ENCODE measurements at regions not wholly inside any gene's neighbourhood (a gene's known extent, or its start where the extent isn't known, plus 50 kb on each side); places are given as distances from the start of the nearest gene placed in this dataset.

- DNase-seq = no peak
- Histone ChIP-seq H3K9me3 (ENCODE audit: severe bottlenecking) (no peaks in the 10 kb centered on the region), H3K36me3 (no peaks in the 10 kb centered on the region), H3K4me3 (ENCODE audit: low read depth, low read length) (no peak overlapping the region), H3K27ac (no peak overlapping the region), H3K27me3 (ENCODE audit: insufficient read depth, low read depth, severe bottlenecking) (no peaks in the 10 kb centered on the region)
- TF ChIP-seq CTCF (IDR thresholded peaks at IDR 0.05; ENCODE audit: low read depth, low read length) = no peak
Observed at GRCh38 chr4:11564021-11564420, 135.3 kb upstream of the HS3ST1 start.

GRCh38 chr4:11549525-11549924, 120.8 kb upstream of the HS3ST1 start:
- no peak for TF ChIP-seq CTCF (IDR thresholded peaks at IDR 0.05; ENCODE audit: low read depth, low read length)
- Histone ChIP-seq H3K36me3 (no peaks in the 10 kb centered on the region), H3K27ac (no peak overlapping the region), H3K27me3 (ENCODE audit: insufficient read depth, low read depth, severe bottlenecking) (no peaks in the 10 kb centered on the region), H3K4me3 (ENCODE audit: low read depth, low read length) (no peak overlapping the region), H3K9me3 (ENCODE audit: severe bottlenecking) (no peaks in the 10 kb centered on the region)
- no peak for DNase-seq

GRCh38 chr4:11548597-11549082, 119.9 kb upstream of the HS3ST1 start:
- Histone ChIP-seq H3K4me3 (ENCODE audit: low read depth, low read length) (no peak overlapping the region), H3K27me3 (ENCODE audit: insufficient read depth, low read depth, severe bottlenecking) (no peaks in the 10 kb centered on the region), H3K36me3 (no peaks in the 10 kb centered on the region), H3K27ac (no peak overlapping the region), H3K9me3 (ENCODE audit: severe bottlenecking) (no peaks in the 10 kb centered on the region)
- no peak for TF ChIP-seq CTCF (IDR thresholded peaks at IDR 0.05; ENCODE audit: low read depth, low read length)
- DNase-seq = no peak

- no peak for DNase-seq
- no peak for TF ChIP-seq CTCF (IDR thresholded peaks at IDR 0.05; ENCODE audit: low read depth, low read length)
- H3K36me3 ChIP-seq = no peaks in the 10 kb centered on the region
- H3K27ac ChIP-seq = no peak overlapping the region
- no peaks in the 10 kb centered on the region for H3K9me3 ChIP-seq (ENCODE audit: severe bottlenecking)
- no peak overlapping the region for H3K4me3 ChIP-seq (ENCODE audit: low read depth, low read length)
- H3K27me3 ChIP-seq (ENCODE audit: insufficient read depth, low read depth, severe bottlenecking) = no peaks in the 10 kb centered on the region
Observed at GRCh38 chr4:11546391-11547175, 117.9 kb upstream of the HS3ST1 start.

GRCh38 chr4:11545651-11546050, 117.0 kb upstream of the HS3ST1 start:
- no peaks in the 10 kb centered on the region for H3K9me3 ChIP-seq (ENCODE audit: severe bottlenecking)
- no peak overlapping the region for H3K4me3 ChIP-seq (ENCODE audit: low read depth, low read length)
- no peaks in the 10 kb centered on the region for H3K36me3 ChIP-seq
- H3K27me3 ChIP-seq (ENCODE audit: insufficient read depth, low read depth, severe bottlenecking) = no peaks in the 10 kb centered on the region
- no peak for TF ChIP-seq CTCF (IDR thresholded peaks at IDR 0.05; ENCODE audit: low read depth, low read length)
- no peak overlapping the region for H3K27ac ChIP-seq
- no peak for DNase-seq

GRCh38 chr4:11544211-11544610, 115.5 kb upstream of the HS3ST1 start:
- Histone ChIP-seq H3K36me3 (no peaks in the 10 kb centered on the region), H3K4me3 (ENCODE audit: low read depth, low read length) (no peak overlapping the region), H3K27ac (no peak overlapping the region), H3K27me3 (ENCODE audit: insufficient read depth, low read depth, severe bottlenecking) (no peaks in the 10 kb centered on the region), H3K9me3 (ENCODE audit: severe bottlenecking) (no peaks in the 10 kb centered on the region)
- DNase-seq = no peak
- no peak for TF ChIP-seq CTCF (IDR thresholded peaks at IDR 0.05; ENCODE audit: low read depth, low read length)
